Nephron progenitor cell (in vitro differentiated cells): ENCODE measurements at regions not wholly inside any gene's neighbourhood (a gene's known extent, or its start where the extent isn't known, plus 50 kb on each side); places are given as distances from the start of the nearest gene placed in this dataset.

Source experiments
- DNase-seq: peaks from one replicate; pipeline ENCODE4 v3.0.0; 2021
- H3K27ac Mint-ChIP-seq: 2 replicates; pipeline ENCODE4 v1.8.0; 2021; ENCODE audit warnings: mild to moderate bottlenecking, moderate library complexity, mixed read lengths
- H3K27me3 Mint-ChIP-seq: 2 replicates; pipeline ENCODE4 v1.8.0; 2021; ENCODE audit warnings: mild to moderate bottlenecking, low read depth, mixed read lengths; ENCODE audit not compliant: poor library complexity
- H3K36me3 Mint-ChIP-seq: 2 replicates; pipeline ENCODE4 v1.8.0; 2021; ENCODE audit warnings: low read depth, mixed read lengths
- H3K4me1 Mint-ChIP-seq: 2 replicates; pipeline ENCODE4 v1.8.0; 2021; ENCODE audit warnings: mixed read lengths
- H3K4me3 Mint-ChIP-seq: 2 replicates; pipeline ENCODE4 v1.8.0; 2021; ENCODE audit warnings: mild to moderate bottlenecking, moderate library complexity, mixed read lengths
- H3K9me3 Mint-ChIP-seq: 2 replicates; pipeline ENCODE4 v1.8.0; 2021; ENCODE audit warnings: mild to moderate bottlenecking, moderate library complexity, mixed read lengths
- CTCF ChIP-seq: fragments of 200-600 bp; sonication (generic); IDR thresholded peaks from 2 replicates; pipeline ENCODE4 v1.5.0; 2021; ENCODE audit warnings: antibody characterized with exemption

- H3K9me3 Mint-ChIP-seq: no peaks in the 10 kb centered on the region
- H3K27ac Mint-ChIP-seq: no peak overlapping the region
- peaks cover 30% of the 10 kb centered on the region for H3K27me3 Mint-ChIP-seq
- H3K4me1 Mint-ChIP-seq: peaks cover 41% of the 10 kb centered on the region
- H3K36me3 Mint-ChIP-seq: no peaks in the 10 kb centered on the region
- no peak for DNase-seq
- no peak for TF ChIP-seq CTCF
- no peak overlapping the region for H3K4me3 Mint-ChIP-seq
Measured at GRCh38 chr15:69731081-69731330, 278.4 kb downstream of the RPLP1 start.

GRCh38 chr15:69731581-69731980, 279.0 kb downstream of the RPLP1 start:
- peaks cover under 1% of the 10 kb centered on the region for H3K9me3 Mint-ChIP-seq
- no peaks in the 10 kb centered on the region for H3K36me3 Mint-ChIP-seq
- peaks cover 45% of the 10 kb centered on the region for H3K4me1 Mint-ChIP-seq
- DNase-seq: no peak
- H3K27me3 Mint-ChIP-seq: peaks cover 28% of the 10 kb centered on the region
- no peak overlapping the region for H3K27ac Mint-ChIP-seq
- H3K4me3 Mint-ChIP-seq: no peak overlapping the region
- TF ChIP-seq CTCF: no peak

- peaks cover 32% of the 10 kb centered on the region for H3K27me3 Mint-ChIP-seq
- no peaks in the 10 kb centered on the region for H3K36me3 Mint-ChIP-seq
- DNase-seq: no peak
- TF ChIP-seq CTCF: no peak
- peaks cover 6% of the 10 kb centered on the region for H3K9me3 Mint-ChIP-seq
- no peak overlapping the region for H3K27ac Mint-ChIP-seq
- H3K4me3 Mint-ChIP-seq: no peak overlapping the region
- peaks cover 45% of the 10 kb centered on the region for H3K4me1 Mint-ChIP-seq
Measured at GRCh38 chr15:69732133-69732532, 279.5 kb downstream of the RPLP1 start.

DNA sequence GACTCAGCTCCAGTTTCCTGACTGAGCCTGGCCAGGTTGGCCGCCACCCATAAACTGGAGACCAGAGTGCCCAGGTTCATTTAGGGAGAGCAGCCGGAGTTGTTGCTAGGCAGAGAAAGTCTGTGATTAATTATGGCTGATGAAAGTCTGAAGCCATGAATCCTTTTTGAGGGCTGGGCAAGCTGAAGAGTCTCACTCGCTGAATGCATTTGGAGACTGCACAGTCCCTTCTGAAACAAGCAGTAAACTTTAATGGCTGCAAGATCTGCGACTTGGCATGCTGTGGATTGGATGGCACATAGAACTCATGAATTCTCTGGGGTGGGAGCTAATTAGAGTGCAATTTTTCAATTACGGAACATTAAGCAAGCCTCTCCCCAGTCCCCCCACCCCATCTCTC, 282.1 kb downstream of the RPLP1 start:
- DNase-seq: no peak
- Mint-ChIP-seq H3K27me3 (peaks cover 34% of the 10 kb centered on the region), H3K27ac (no peak overlapping the region), H3K9me3 (peaks cover 12% of the 10 kb centered on the region), H3K4me1 (peaks cover 60% of the 10 kb centered on the region), H3K36me3 (no peaks in the 10 kb centered on the region), H3K4me3 (no peak overlapping the region)
- no peak for TF ChIP-seq CTCF

DNA sequence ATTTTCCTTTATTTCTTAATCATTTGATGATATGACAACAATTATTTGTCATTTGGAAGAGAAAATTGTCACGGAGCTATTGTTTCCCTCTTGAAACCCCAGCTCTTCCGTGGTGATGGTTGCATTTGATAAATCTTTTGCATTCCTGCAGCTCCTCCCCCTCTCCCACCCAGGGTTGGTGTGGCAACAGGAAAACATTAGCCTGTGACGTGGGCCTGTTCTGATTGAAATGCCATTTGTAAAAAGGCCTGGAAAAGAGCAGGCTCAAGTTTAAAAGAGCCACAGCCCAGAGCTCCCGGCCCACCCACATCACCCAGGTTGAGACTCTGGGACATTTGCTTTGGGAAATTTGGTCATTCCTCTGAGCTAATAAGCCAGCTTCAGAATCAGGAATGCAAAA, 282.5 kb downstream of the RPLP1 start:
- Mint-ChIP-seq H3K36me3 (no peaks in the 10 kb centered on the region), H3K4me3 (peak overlapping the region; percentile 4), H3K4me1 (peaks cover 57% of the 10 kb centered on the region), H3K9me3 (peaks cover 16% of the 10 kb centered on the region), H3K27me3 (peaks cover 35% of the 10 kb centered on the region), H3K27ac (no peak overlapping the region)
- DNase-seq: peak; percentile 49
- no peak for TF ChIP-seq CTCF

- Mint-ChIP-seq H3K4me1 (peaks cover 47% of the 10 kb centered on the region), H3K4me3 (no peak overlapping the region), H3K9me3 (peaks cover 25% of the 10 kb centered on the region), H3K27me3 (peaks cover 36% of the 10 kb centered on the region), H3K27ac (no peak overlapping the region), H3K36me3 (no peaks in the 10 kb centered on the region)
- no peak for DNase-seq
- TF ChIP-seq CTCF: no peak
Measured at GRCh38 chr15:69736161-69736560, 283.5 kb downstream of the RPLP1 start.
